ENCODE measurements at regions not wholly inside any gene's neighbourhood (a gene's known extent, or its start where the extent isn't known, plus 50 kb on each side); places are given as distances from the start of the nearest gene placed in this dataset.

DNA sequence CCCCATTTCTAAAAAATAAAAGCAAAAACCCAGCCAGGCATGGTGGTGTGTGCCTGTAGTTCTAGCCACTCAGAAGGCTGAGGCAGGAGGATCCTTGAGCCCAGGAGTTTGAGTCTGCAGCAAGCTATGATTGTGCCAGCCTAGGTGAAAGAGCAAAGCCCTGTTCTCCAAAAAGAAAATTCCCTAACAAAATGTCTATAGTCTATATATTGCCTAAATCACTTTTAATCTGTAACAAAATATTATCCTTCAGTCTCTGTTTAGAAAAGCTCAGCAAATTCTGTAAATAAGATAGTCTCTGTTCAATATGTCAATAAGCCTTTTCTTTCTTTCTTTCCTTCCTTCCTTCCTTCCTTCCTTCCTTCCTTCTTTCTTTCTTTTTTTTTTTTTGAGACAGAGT lies 75.8 kb upstream of the ZFP64 start:
- no peak overlapping the region for H2AFZ ChIP-seq (ENCODE audit: low read length)
- H4K20me1 ChIP-seq (ENCODE audit: insufficient read depth, low read length) = no peaks in the 10 kb centered on the region
- no peak overlapping the region for H3K4me3 ChIP-seq (ENCODE audit: insufficient read depth, low read length)
- H3K4me2 ChIP-seq (ENCODE audit: insufficient read depth, low read length) = no peak overlapping the region
- TF ChIP-seq, protein P1, sequence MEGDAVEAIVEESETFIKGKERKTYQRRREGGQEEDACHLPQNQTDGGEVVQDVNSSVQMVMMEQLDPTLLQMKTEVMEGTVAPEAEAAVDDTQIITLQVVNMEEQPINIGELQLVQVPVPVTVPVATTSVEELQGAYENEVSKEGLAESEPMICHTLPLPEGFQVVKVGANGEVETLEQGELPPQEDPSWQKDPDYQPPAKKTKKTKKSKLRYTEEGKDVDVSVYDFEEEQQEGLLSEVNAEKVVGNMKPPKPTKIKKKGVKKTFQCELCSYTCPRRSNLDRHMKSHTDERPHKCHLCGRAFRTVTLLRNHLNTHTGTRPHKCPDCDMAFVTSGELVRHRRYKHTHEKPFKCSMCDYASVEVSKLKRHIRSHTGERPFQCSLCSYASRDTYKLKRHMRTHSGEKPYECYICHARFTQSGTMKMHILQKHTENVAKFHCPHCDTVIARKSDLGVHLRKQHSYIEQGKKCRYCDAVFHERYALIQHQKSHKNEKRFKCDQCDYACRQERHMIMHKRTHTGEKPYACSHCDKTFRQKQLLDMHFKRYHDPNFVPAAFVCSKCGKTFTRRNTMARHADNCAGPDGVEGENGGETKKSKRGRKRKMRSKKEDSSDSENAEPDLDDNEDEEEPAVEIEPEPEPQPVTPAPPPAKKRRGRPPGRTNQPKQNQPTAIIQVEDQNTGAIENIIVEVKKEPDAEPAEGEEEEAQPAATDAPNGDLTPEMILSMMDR (IDR thresholded peaks at IDR 0.05; ENCODE audit: extremely low read depth, low read depth, low read length) = no peak
- no peak overlapping the region for H3K27ac ChIP-seq (ENCODE audit: low read depth, low read length)
- H3K4me1 ChIP-seq (ENCODE audit: insufficient read depth, low read length) = no peaks in the 10 kb centered on the region
- H3K9me3 ChIP-seq (ENCODE audit: low read depth, low read length) = no peaks in the 10 kb centered on the region
- DNase-seq (ENCODE audit: insufficient read length, low spot score, missing footprints) = no peak
- no peaks in the 10 kb centered on the region for H3K36me3 ChIP-seq (ENCODE audit: insufficient read depth, low read length)
- no peaks in the 10 kb centered on the region for H3K79me2 ChIP-seq (ENCODE audit: insufficient read depth, low read length)
- no peaks in the 10 kb centered on the region for H3K27me3 ChIP-seq (ENCODE audit: insufficient read depth, low read length)

DNA sequence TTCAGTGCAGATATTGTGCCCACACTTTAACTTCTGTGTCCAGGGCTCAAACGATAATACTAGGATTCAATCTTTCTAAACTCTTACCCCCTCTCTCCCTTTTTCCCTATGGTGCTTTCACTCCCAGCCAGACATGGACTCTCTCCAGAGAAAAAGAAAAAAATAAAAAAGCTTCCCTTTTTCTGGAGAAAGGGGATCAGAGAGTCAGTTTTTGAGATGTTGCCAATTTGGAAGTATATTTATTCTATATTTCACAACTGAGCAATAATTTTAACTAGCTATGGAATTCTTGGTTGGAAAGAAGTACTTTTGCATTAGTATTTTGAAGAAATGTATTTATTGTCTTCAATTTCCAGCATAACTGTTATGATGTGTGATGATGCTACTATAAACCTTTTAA lies 72.2 kb upstream of the ZFP64 start:
- no peak overlapping the region for H3K4me2 ChIP-seq (ENCODE audit: insufficient read depth, low read length)
- H3K27ac ChIP-seq (ENCODE audit: low read depth, low read length) = no peak overlapping the region
- no peaks in the 10 kb centered on the region for H3K27me3 ChIP-seq (ENCODE audit: insufficient read depth, low read length)
- H3K4me3 ChIP-seq (ENCODE audit: insufficient read depth, low read length) = no peak overlapping the region
- no peaks in the 10 kb centered on the region for H3K79me2 ChIP-seq (ENCODE audit: insufficient read depth, low read length)
- H3K9me3 ChIP-seq (ENCODE audit: low read depth, low read length) = no peaks in the 10 kb centered on the region
- H3K36me3 ChIP-seq (ENCODE audit: insufficient read depth, low read length) = no peaks in the 10 kb centered on the region
- H3K4me1 ChIP-seq (ENCODE audit: insufficient read depth, low read length) = no peaks in the 10 kb centered on the region
- TF ChIP-seq, protein P1 (IDR thresholded peaks at IDR 0.05; ENCODE audit: extremely low read depth, low read depth, low read length) = no peak
- H4K20me1 ChIP-seq (ENCODE audit: insufficient read depth, low read length) = no peaks in the 10 kb centered on the region
- no peak overlapping the region for H2AFZ ChIP-seq (ENCODE audit: low read length)
- no peak for DNase-seq (ENCODE audit: insufficient read length, low spot score, missing footprints)

DNA sequence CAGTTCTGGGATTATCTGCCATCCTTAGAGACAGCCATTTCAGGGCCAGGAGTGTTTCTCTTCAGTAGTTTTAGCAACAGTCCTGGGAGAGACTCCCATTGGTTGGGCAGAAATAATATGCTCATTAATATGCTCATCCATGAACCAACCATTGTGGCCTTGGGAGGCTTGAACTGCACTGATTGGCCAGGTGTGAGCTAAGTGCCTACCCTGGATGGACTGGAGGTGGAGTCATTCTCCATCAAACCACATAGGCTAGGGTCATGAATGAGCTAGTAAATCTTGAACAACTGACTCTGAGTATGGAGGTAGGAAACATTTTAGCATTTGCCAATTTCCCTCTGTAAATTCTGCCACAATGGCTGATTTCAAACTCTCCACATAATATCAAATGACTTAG lies 70.2 kb upstream of the ZFP64 start:
- Histone ChIP-seq H3K9me3 (ENCODE audit: low read depth, low read length) (no peaks in the 10 kb centered on the region), H4K20me1 (ENCODE audit: insufficient read depth, low read length) (no peaks in the 10 kb centered on the region), H3K4me2 (ENCODE audit: insufficient read depth, low read length) (no peak overlapping the region), H3K4me3 (ENCODE audit: insufficient read depth, low read length) (no peak overlapping the region), H3K79me2 (ENCODE audit: insufficient read depth, low read length) (no peaks in the 10 kb centered on the region), H3K27me3 (ENCODE audit: insufficient read depth, low read length) (no peaks in the 10 kb centered on the region), H3K27ac (ENCODE audit: low read depth, low read length) (no peak overlapping the region), H2AFZ (ENCODE audit: low read length) (no peak overlapping the region), H3K36me3 (ENCODE audit: insufficient read depth, low read length) (no peaks in the 10 kb centered on the region), H3K4me1 (ENCODE audit: insufficient read depth, low read length) (no peaks in the 10 kb centered on the region)
- no peak for DNase-seq (ENCODE audit: insufficient read length, low spot score, missing footprints)
- TF ChIP-seq, protein P1 (IDR thresholded peaks at IDR 0.05; ENCODE audit: extremely low read depth, low read depth, low read length) = no peak

DNA sequence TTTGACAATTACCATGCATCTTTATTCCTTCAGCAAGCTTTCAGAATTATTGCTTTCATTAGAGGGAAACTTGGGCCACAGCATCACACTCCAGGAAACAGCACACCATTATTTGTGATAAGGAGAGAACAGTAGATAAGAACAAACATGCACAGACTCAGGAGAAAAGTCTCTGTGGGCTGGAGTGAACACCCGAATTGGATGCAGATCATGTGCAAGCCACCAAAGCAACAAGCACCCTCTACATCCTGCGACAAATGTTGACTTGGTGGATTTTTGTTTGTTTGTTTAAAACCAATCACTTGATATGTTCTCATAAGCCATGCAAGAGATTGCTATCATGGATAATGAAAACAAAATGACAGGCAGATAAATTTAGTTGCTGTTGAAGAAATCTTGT lies 67.7 kb upstream of the ZFP64 start:
- no peaks in the 10 kb centered on the region for H4K20me1 ChIP-seq (ENCODE audit: insufficient read depth, low read length)
- H2AFZ ChIP-seq (ENCODE audit: low read length) = no peak overlapping the region
- no peak overlapping the region for H3K27ac ChIP-seq (ENCODE audit: low read depth, low read length)
- H3K36me3 ChIP-seq (ENCODE audit: insufficient read depth, low read length) = no peaks in the 10 kb centered on the region
- no peaks in the 10 kb centered on the region for H3K9me3 ChIP-seq (ENCODE audit: low read depth, low read length)
- H3K4me2 ChIP-seq (ENCODE audit: insufficient read depth, low read length) = no peak overlapping the region
- DNase-seq (ENCODE audit: insufficient read length, low spot score, missing footprints) = no peak
- H3K4me1 ChIP-seq (ENCODE audit: insufficient read depth, low read length) = no peaks in the 10 kb centered on the region
- TF ChIP-seq, protein P1 (IDR thresholded peaks at IDR 0.05; ENCODE audit: extremely low read depth, low read depth, low read length) = no peak
- H3K79me2 ChIP-seq (ENCODE audit: insufficient read depth, low read length) = no peaks in the 10 kb centered on the region
- H3K4me3 ChIP-seq (ENCODE audit: insufficient read depth, low read length) = no peak overlapping the region
- no peaks in the 10 kb centered on the region for H3K27me3 ChIP-seq (ENCODE audit: insufficient read depth, low read length)

Data from osteoblast (primary cell).